BE2C (cell line): ENCODE measurements at regions not wholly inside any gene's neighbourhood (a gene's known extent, or its start where the extent isn't known, plus 50 kb on each side); places are given as distances from the start of the nearest gene placed in this dataset.
"Not testable (repeated sequence)": the region's sequence is repeated elsewhere in the genome, so short reads cannot be mapped to it uniquely, and the experiment has no call there.

ENCODE experiments used
- DNase-seq: peaks from one replicate; pipeline ENCODE4 v3.0.0-alpha.2; 2020
- H3K27me3 ChIP-seq: fragments of 250-450 bp; sonication (Bioruptor Pico); 2 replicates; pipeline ENCODE4 v1.5.1; 2020; ENCODE audit warnings: mild to moderate bottlenecking
- H3K36me3 ChIP-seq: fragments of 250-450 bp; sonication (Bioruptor Pico); 2 replicates; pipeline ENCODE4 v1.5.1; 2020; ENCODE audit warnings: mild to moderate bottlenecking
- H3K4me1 ChIP-seq: fragments of 250-450 bp; sonication (Bioruptor Pico); 2 replicates; pipeline ENCODE4 v1.5.1; 2020
- H3K4me3 ChIP-seq: 2 replicates; pipeline ENCODE4 v1.5.1; 2011; ENCODE audit warnings: low read depth, low read length
- H3K9me3 ChIP-seq: fragments of 250-450 bp; sonication (Bioruptor Pico); 2 replicates; pipeline ENCODE4 v1.5.1; 2020
- CTCF ChIP-seq: IDR thresholded peaks from 2 replicates; pipeline ENCODE4 v1.5.1; 2012; ENCODE audit warnings: mild to moderate bottlenecking, low read depth, low read length

DNA sequence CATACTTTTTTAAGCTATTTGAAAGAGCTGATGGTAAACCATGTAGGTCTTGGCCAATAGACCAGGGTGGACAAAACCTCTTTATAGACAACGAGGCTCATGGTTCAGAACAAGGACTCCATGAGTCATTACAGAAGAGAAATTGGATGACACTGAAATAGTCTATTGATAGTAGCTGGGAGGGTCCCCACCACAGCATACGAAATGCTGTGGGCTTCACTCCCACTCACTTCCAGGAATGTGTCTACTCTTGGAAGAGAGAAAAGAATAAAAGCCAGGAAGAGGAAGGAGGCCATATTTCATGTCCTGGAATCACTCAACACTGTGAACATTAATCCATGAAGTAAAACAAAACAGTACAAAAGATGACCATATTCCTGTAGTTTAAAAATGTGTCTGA, 82.3 kb upstream of the MXRA5 start:
- Histone ChIP-seq H3K9me3 (no peaks in the 10 kb centered on the region), H3K27me3 (no peaks in the 10 kb centered on the region), H3K4me3 (no peak overlapping the region), H3K36me3 (no peaks in the 10 kb centered on the region), H3K4me1 (no peaks in the 10 kb centered on the region)
- TF ChIP-seq CTCF: no peak
- no peak for DNase-seq

- no peak for DNase-seq
- Histone ChIP-seq H3K9me3 (no peaks in the 10 kb centered on the region), H3K27me3 (no peaks in the 10 kb centered on the region), H3K4me3 (no peak overlapping the region), H3K4me1 (no peaks in the 10 kb centered on the region), H3K36me3 (no peaks in the 10 kb centered on the region)
- TF ChIP-seq CTCF: no peak
Measured at GRCh38 chrX:3426552-3426951, 80.1 kb upstream of the MXRA5 start.

DNA sequence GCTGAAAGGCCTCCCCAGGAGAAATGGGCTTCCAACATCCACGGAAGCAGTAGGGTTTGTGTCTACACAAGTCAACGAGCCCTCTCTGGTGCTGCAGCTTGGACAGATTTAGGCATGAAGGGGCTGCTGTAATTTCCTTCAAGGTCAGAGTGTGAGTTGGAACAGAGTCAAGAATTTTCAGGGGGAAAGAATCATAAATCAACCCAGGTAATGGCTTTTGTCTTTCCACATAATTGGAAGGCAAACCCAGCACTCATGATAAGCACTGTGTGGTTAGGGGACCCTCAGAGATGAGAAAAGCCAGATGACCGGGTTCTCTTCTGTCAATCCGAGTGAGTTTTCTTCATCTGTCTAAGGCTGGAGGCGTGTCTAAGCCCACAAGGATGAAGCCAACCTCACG, 78.6 kb upstream of the MXRA5 start:
- DNase-seq: no peak

GRCh38 chrX:3420316-3420715, 73.9 kb upstream of the MXRA5 start:
- no peaks in the 10 kb centered on the region for H3K4me1 ChIP-seq
- TF ChIP-seq CTCF: no peak
- no peak overlapping the region for H3K4me3 ChIP-seq
- no peaks in the 10 kb centered on the region for H3K27me3 ChIP-seq
- no peaks in the 10 kb centered on the region for H3K36me3 ChIP-seq
- DNase-seq: no peak
- no peaks in the 10 kb centered on the region for H3K9me3 ChIP-seq

More for the DNA sequence above, 78.6 kb upstream of the MXRA5 start:
- Histone ChIP-seq H3K36me3 (no peaks in the 10 kb centered on the region), H3K9me3 (no peaks in the 10 kb centered on the region), H3K4me3 (no peak overlapping the region), H3K4me1 (no peaks in the 10 kb centered on the region), H3K27me3 (no peaks in the 10 kb centered on the region)
- no peak for TF ChIP-seq CTCF

GRCh38 chrX:3415011-3415410, 68.6 kb upstream of the MXRA5 start:
- no peak for DNase-seq
- Histone ChIP-seq H3K27me3 (no peaks in the 10 kb centered on the region), H3K36me3 (no peaks in the 10 kb centered on the region), H3K4me3 (no peak overlapping the region), H3K9me3 (no peaks in the 10 kb centered on the region), H3K4me1 (no peaks in the 10 kb centered on the region)
- no peak for TF ChIP-seq CTCF

- H3K4me1 ChIP-seq, H3K36me3 ChIP-seq, H3K9me3 ChIP-seq, H3K27me3 ChIP-seq, DNase-seq, H3K4me3 ChIP-seq: not testable (repeated sequence)
Measured at GRCh38 chrX:3411626-3412025, 65.2 kb upstream of the MXRA5 start.

- not testable (repeated sequence) for H3K4me3 ChIP-seq
Measured at GRCh38 chrX:3409936-3410335, 63.5 kb upstream of the MXRA5 start.

More at GRCh38 chrX:3409936-3410335, 63.5 kb upstream of the MXRA5 start:
- DNase-seq, H3K36me3 ChIP-seq, H3K27me3 ChIP-seq, H3K9me3 ChIP-seq, H3K4me1 ChIP-seq: not testable (repeated sequence)
